Fibroblast of the aortic adventitia (primary cell): ENCODE measurements at regions not wholly inside any gene's neighbourhood (a gene's known extent, or its start where the extent isn't known, plus 50 kb on each side); places are given as distances from the start of the nearest gene placed in this dataset.

ENCODE experiments used
- DNase-seq: peaks from one replicate; pipeline ENCODE4 v3.0.0-alpha.2; 2010; ENCODE audit warnings: low read depth
- H3K4me3 ChIP-seq: 2 replicates; pipeline ENCODE4 v1.5.1; 2011; ENCODE audit warnings: low read depth, mild to moderate bottlenecking, control low read depth, low read length, moderate library complexity
- TF ChIP-seq, protein P1 (sequence below): IDR thresholded peaks from 2 replicates; pipeline ENCODE4 v1.5.1; 2011; ENCODE audit warnings: mild to moderate bottlenecking, low read length, control low read depth, inconsistent platforms; ENCODE audit not compliant: insufficient read depth

DNA sequence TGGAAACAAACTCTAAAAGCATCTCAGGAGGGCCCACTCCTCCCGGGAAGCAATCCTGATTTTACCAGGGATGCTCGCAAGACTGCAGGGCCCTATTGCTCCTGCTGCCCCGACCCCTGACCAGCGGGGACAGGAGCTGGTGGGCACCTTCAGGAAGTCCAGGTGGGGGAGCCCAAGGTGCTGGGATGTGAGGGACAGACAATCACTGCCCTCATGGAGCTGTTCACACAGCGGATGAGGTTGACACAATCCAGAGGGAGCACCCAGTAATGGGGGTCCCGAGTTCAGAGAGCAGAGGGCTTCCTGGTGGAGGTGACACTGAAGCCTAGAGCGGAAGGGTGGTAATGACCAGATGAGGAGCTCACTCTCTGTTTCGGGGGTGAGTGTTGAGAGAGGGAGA lies 126.2 kb downstream of the FOXL1 start:
- no peak for DNase-seq
- TF ChIP-seq, protein P1, sequence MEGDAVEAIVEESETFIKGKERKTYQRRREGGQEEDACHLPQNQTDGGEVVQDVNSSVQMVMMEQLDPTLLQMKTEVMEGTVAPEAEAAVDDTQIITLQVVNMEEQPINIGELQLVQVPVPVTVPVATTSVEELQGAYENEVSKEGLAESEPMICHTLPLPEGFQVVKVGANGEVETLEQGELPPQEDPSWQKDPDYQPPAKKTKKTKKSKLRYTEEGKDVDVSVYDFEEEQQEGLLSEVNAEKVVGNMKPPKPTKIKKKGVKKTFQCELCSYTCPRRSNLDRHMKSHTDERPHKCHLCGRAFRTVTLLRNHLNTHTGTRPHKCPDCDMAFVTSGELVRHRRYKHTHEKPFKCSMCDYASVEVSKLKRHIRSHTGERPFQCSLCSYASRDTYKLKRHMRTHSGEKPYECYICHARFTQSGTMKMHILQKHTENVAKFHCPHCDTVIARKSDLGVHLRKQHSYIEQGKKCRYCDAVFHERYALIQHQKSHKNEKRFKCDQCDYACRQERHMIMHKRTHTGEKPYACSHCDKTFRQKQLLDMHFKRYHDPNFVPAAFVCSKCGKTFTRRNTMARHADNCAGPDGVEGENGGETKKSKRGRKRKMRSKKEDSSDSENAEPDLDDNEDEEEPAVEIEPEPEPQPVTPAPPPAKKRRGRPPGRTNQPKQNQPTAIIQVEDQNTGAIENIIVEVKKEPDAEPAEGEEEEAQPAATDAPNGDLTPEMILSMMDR, result no peak
- no peak overlapping the region for H3K4me3 ChIP-seq

DNA sequence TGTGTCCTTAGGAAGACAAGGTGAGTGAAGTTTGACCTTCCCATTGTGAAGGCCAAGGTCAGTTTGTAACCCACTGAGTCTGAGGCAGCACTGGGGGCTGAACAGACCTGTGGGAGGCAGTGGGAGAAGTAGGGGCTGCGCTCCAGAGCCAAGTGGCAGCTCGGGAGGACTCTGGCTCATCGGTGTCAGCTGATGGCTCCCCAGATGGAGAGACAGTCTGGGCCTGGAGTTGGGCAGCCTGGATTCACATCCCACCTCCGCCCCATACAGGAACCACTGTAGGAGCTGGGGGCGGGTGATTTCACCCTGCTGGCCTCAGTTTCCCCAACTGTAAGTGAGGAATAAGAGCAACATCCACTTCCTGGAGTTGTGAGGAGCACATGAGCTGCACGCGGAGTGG lies 128.4 kb downstream of the FOXL1 start:
- TF ChIP-seq, protein P1, result no peak
- no peak for DNase-seq
- H3K4me3 ChIP-seq, result no peak overlapping the region

DNA sequence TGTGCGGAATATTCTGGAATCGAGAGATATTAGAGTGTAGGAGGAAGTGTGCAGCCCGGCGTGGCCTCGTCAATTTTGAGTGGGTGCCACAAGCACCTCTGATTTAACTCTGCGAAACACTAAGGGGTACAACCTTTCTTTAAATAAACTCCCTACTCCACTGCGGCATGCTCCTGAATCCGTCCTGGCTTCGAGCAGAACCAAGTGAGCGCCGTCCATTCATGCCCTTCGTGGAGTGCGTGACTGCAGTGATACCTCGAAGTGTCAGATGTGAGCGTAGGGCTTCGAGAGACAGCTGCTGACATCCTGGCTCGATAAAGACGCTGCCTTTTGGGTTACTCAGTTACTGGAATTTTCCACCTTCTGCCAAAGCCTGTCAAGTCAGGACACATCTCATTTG lies 128.8 kb downstream of the FOXL1 start:
- no peak for DNase-seq
- TF ChIP-seq, protein P1, result no peak
- no peak overlapping the region for H3K4me3 ChIP-seq

DNA sequence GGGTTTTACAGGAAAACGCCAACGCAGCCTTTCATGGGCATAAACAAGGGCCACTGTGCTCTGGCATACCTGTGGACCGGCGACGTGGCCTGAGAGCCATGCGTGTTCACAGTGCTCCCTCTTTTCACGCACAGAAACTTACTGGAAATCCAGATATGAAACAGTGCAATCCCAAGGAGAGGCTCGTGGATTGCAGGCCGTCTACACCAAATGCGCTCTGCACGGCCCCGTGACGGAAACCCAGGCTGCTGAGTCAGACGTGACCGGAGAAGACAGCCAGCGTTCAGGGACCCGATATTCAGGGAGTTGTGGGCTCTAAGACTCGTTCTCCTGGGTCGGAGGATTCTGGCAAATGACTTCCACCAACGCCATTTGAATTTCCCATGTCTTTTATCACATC lies 129.2 kb downstream of the FOXL1 start:
- H3K4me3 ChIP-seq, result no peak overlapping the region

DNA sequence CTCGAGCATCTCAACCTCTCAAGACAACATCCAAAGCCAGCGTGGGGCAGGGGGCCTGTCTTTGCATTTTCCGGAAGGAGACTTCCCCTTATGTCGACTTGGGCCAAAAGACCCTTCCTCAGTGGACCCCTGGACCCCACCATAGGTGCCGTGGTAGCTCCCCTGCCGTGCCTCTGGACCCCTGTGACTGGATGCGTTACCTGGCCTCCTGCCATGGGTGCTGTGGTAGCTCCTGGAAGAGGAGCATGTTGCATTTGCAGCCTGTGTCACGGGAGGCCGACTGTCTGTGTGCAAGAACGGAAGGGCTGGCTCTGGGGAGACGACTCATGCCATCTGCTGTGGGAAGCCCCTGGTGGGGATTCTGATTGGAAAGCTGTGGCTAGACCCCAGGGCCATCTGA lies 130.1 kb downstream of the FOXL1 start:
- TF ChIP-seq, protein P1, result no peak
- H3K4me3 ChIP-seq, result no peak overlapping the region
- no peak for DNase-seq

More for the DNA sequence above, 129.2 kb downstream of the FOXL1 start:
- no peak for DNase-seq
- TF ChIP-seq, protein P1, result no peak

DNA sequence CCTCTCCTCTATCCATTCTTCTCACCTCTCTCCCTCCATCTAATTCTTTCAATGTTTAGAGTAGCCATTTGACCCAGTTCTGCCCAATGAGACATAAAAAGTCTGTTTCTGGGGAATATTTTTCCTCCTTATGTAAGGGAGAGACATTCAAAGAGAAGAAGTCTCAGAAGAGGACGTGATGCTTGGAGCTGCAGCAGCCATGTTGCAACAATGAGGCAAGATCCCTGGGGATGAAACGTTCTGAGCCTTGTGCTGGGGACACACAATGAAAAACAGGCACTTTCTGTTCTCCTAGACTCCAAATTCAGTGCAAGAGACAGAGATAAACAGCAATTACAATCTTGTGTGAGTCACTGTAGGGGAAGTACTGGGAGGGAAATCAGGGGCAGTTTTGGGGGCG lies 130.8 kb downstream of the FOXL1 start:
- no peak overlapping the region for H3K4me3 ChIP-seq
- DNase-seq, result no peak
- TF ChIP-seq, protein P1, result no peak

DNA sequence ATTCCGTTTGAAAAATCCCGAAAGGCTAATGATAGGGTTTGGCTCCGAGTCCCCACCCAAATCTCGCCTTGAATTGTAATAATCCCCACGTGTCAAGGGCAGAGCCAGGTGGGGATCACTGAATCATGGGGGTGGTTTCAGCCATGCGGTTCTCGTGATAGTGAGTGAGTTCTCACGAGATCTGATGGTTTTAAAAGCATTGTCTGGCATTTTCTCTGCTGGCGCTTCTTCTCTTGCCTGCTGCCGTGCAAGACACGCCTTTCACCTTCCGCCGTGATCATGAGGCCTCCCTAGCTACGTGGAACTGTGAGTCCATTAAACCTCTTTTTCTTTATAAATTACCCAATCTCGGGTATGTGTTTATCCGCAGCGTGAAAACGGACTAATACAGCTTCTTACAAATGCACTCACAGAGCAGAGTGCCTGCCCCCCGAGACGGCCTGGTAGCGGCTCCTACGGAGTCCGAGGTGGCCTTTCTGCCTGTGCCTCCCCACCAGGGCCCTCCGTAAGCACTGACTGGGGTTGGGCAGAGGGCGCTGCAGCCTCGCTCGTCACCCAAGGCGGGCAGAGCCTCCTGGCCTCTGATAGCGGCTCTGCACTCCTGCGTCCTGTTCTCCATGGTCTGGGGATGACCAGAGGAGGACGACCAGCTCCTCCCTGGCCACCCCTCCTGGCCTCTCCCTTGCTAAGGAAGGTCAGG lies 131.7 kb downstream of the FOXL1 start:
- no peak overlapping the region for H3K4me3 ChIP-seq
- TF ChIP-seq, protein P1, result no peak

More for the DNA sequence above, 131.7 kb downstream of the FOXL1 start:
- no peak for DNase-seq
